SK-N-SH treated with all-trans-retinoic acid at 6 μM for 48 hours (cell line): ENCODE measurements at regions not wholly inside any gene's neighbourhood (a gene's known extent, or its start where the extent isn't known, plus 50 kb on each side); places are given as distances from the start of the nearest gene placed in this dataset.

ENCODE experiments used
- BACH2 ChIP-seq: fragments of 250-450 bp; sonication (Bioruptor Pico); IDR thresholded peaks from 2 replicates; pipeline ENCODE4 v1.9.0; 2021; ENCODE audit warnings: mild to moderate bottlenecking, borderline replicate concordance
- GLIS3 ChIP-seq: fragments of 250-450 bp; sonication (Bioruptor Pico); IDR thresholded peaks from 2 replicates; pipeline ENCODE4 v1.5.0; 2020; ENCODE audit warnings: mild to moderate bottlenecking, moderate library complexity
- TF ChIP-seq, protein P1 (sequence below): fragments of 250-450 bp; sonication (Bioruptor Pico); IDR thresholded peaks from 2 replicates; pipeline ENCODE4 v1.5.1; 2020; ENCODE audit warnings: low read depth, mild to moderate bottlenecking, moderate library complexity

DNA sequence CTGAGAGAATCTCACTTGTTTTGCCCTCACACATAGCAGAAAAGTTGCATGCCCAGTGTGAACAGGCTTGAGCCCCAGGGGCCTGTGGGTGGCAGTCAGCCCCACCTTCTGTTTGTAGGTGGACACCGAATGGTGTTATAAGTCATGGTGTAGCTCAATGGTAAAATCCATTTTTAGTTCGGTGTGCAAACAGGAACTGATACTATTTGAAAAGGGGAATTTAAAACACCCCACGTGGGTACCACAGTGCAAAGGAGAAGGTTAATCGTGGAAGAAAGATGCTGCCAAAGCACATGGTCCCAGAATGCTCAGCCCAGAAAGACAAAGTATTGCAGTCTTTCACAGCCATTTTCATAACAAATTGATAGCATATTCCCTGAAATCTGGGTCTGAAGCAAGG is 71.8 kb upstream of the GZMB start:
- TF ChIP-seq GLIS3 (CRISPR knock-in tag) (no peak), BACH2 (CRISPR knock-in tag) (no peak)
- TF ChIP-seq, protein P1, sequence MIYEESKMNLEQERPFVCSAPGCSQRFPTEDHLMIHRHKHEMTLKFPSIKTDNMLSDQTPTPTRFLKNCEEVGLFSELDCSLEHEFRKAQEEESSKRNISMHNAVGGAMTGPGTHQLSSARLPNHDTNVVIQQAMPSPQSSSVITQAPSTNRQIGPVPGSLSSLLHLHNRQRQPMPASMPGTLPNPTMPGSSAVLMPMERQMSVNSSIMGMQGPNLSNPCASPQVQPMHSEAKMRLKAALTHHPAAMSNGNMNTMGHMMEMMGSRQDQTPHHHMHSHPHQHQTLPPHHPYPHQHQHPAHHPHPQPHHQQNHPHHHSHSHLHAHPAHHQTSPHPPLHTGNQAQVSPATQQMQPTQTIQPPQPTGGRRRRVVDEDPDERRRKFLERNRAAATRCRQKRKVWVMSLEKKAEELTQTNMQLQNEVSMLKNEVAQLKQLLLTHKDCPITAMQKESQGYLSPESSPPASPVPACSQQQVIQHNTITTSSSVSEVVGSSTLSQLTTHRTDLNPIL, result no peak
